Ovary (tissue), 3 donors: ENCODE measurements at regions not wholly inside any gene's neighbourhood (a gene's known extent, or its start where the extent isn't known, plus 50 kb on each side); places are given as distances from the start of the nearest gene placed in this dataset.

Experiments used
- CTCF ChIP-seq, 3 donors: fragments of 450-650 bp in 2 of 3; fragments of 200-600 bp in 1 of 3; IDR thresholded peaks; one replicate each; pipeline versions ENCODE4 v1.5.1 to v1.8.0; 2016 to 2022; ENCODE audit warnings: antibody characterized with exemption in 3 of 3, mild to moderate bottlenecking in 1 of 3
- POLR2A ChIP-seq: fragments of 450-650 bp; IDR thresholded peaks from one replicate; pipeline ENCODE4 v1.6.1; 2017; ENCODE audit warnings: antibody characterized with exemption, mild to moderate bottlenecking, moderate library complexity
- donor health status: DM: no; HTN: no; CAD: no.

- TF ChIP-seq CTCF (IDR thresholded peaks at IDR 0.05) (no peak), POLR2A (no peak)
Observed at GRCh38 chr20:11017446-11017845, 343.6 kb upstream of the JAG1 start.
